HFFc6 (cell line): ENCODE measurements at regions not wholly inside any gene's neighbourhood (a gene's known extent, or its start where the extent isn't known, plus 50 kb on each side); places are given as distances from the start of the nearest gene placed in this dataset.

Experiments used
- DNase-seq: peaks from one replicate; pipeline ENCODE4 v3.0.0-alpha.2; 2018
- H3K27ac Mint-ChIP-seq: 2 replicates; pipeline ENCODE4 v1.8.0; 2020; ENCODE audit warnings: mild to moderate bottlenecking, mixed read lengths
- H3K27me3 Mint-ChIP-seq: 2 replicates; pipeline ENCODE4 v1.8.0; 2021; ENCODE audit warnings: mild to moderate bottlenecking, moderate library complexity, mixed read lengths; ENCODE audit not compliant: insufficient read depth
- H3K36me3 Mint-ChIP-seq: 2 replicates; pipeline ENCODE4 v1.8.0; 2021; ENCODE audit warnings: low read depth, mixed read lengths
- H3K4me1 Mint-ChIP-seq: 2 replicates; pipeline ENCODE4 v1.8.0; 2020; ENCODE audit warnings: low read depth, mixed read lengths
- H3K4me3 Mint-ChIP-seq: 2 replicates; pipeline ENCODE4 v1.8.0; 2020; ENCODE audit warnings: mild to moderate bottlenecking, moderate library complexity, mixed read lengths
- H3K9me3 Mint-ChIP-seq: 2 replicates; pipeline ENCODE4 v1.8.0; 2020; ENCODE audit warnings: mild to moderate bottlenecking, mixed read lengths
- CTCF ChIP-seq: fragments of 200-600 bp; sonication (generic); IDR thresholded peaks from 2 replicates; pipeline ENCODE4 v1.5.0; 2021; ENCODE audit warnings: antibody characterized with exemption, mild to moderate bottlenecking

GRCh38 chr17:77396610-77397009, 255.8 kb downstream of the SEC14L1 start:
- no peak for DNase-seq
- H3K36me3 Mint-ChIP-seq: peaks cover 14% of the 10 kb centered on the region; the same call in 1 of the 2 replicates

DNA sequence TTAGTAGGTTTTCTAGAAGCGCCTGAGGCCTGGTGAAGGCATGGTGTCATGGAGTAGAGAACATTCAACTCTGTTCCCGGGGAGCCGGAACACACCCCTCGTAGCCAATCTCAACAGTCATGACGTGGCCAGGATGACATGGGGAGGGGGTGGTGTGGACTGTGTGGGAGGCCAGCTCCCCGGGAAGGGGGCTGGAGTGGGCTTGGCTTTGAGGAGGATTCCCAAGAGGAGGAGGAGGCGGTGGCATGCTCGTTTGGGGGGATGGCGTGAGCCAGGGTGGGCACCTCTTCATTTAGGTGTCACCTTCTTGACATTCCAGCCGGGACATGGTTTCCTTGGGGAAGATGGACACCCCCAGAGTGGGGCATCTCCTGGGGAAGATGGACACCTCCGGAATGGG, 257.5 kb downstream of the SEC14L1 start:
- no peak for TF ChIP-seq CTCF
- DNase-seq: no peak
- Mint-ChIP-seq H3K4me1 (peaks cover 61% of the 10 kb centered on the region), H3K9me3 (no peaks in the 10 kb centered on the region), H3K4me3 (no peak overlapping the region), H3K27ac (no peak overlapping the region), H3K36me3 (peaks cover 26% of the 10 kb centered on the region), H3K27me3 (peaks cover 13% of the 10 kb centered on the region)

More at GRCh38 chr17:77396610-77397009, 255.8 kb downstream of the SEC14L1 start:
- Mint-ChIP-seq H3K27ac (peak overlapping the region; percentile 46; the same call in 1 of the 2 replicates), H3K4me3 (no peak overlapping the region), H3K4me1 (peaks cover 71% of the 10 kb centered on the region), H3K27me3 (peaks cover 12% of the 10 kb centered on the region), H3K9me3 (no peaks in the 10 kb centered on the region)
- no peak for TF ChIP-seq CTCF

- no peak for TF ChIP-seq CTCF
- Mint-ChIP-seq H3K4me1 (peaks cover 65% of the 10 kb centered on the region), H3K4me3 (no peak overlapping the region), H3K9me3 (no peaks in the 10 kb centered on the region), H3K27ac (no peak overlapping the region; the same call in 1 of the 2 replicates), H3K36me3 (peaks cover 32% of the 10 kb centered on the region), H3K27me3 (peaks cover 17% of the 10 kb centered on the region)
- DNase-seq: no peak
Measured at GRCh38 chr17:77399319-77399957, 258.7 kb downstream of the SEC14L1 start.

DNA sequence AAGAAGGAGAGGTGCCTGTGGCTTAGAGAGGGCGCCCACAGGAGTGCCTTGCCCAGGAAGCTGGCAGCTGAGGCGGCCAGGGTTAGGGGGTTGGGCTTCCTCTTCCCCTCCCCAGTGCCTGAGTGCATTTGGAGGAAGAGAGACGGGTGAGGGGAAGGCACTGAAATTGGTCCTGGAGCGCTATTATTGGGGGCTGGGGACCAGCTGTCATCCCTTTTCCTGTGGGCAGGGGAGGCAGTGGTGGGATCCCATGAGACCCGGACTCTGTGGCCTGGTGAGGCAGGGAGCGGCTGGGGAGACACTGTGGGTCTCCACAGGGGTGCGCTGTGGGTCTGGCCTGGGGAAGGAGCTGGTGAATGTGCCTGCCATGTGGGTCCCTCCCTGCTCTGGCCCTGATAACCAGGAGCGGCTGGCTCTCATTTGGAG, 259.7 kb downstream of the SEC14L1 start:
- H3K27ac Mint-ChIP-seq: peak overlapping the region; percentile 65; the same call in 1 of the 2 replicates
- TF ChIP-seq CTCF: peak; percentile 63
- peaks cover 17% of the 10 kb centered on the region for H3K27me3 Mint-ChIP-seq
- no peak for DNase-seq
- peaks cover 70% of the 10 kb centered on the region for H3K4me1 Mint-ChIP-seq
- peaks cover 38% of the 10 kb centered on the region for H3K36me3 Mint-ChIP-seq
- H3K9me3 Mint-ChIP-seq: no peaks in the 10 kb centered on the region
- no peak overlapping the region for H3K4me3 Mint-ChIP-seq

DNA sequence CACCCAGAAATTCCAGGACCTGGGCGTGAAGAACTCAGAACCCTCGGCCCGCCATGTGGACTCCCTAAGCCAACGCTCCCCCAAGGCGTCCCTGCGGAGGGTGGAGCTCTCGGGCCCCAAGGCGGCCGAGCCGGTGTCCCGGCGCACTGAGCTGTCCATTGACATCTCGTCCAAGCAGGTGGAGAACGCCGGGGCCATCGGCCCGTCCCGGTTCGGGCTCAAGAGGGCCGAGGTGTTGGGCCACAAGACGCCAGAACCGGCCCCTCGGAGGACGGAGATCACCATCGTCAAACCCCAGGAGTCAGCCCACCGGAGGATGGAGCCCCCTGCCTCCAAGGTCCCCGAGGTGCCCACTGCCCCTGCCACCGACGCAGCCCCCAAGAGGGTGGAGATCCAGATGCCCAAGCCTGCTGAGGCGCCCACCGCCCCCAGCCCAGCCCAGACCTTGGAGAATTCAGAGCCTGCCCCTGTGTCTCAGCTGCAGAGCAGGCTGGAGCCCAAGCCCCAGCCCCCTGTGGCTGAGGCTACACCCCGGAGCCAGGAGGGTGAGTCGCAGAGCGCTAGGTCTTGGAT, 261.5 kb downstream of the SEC14L1 start:
- peaks cover 17% of the 10 kb centered on the region for H3K27me3 Mint-ChIP-seq
- TF ChIP-seq CTCF: no peak
- no peak overlapping the region for H3K4me3 Mint-ChIP-seq
- peak overlapping the region; percentile 51 for H3K27ac Mint-ChIP-seq
- DNase-seq: no peak
- H3K9me3 Mint-ChIP-seq: no peaks in the 10 kb centered on the region
- H3K4me1 Mint-ChIP-seq: peaks cover 70% of the 10 kb centered on the region
- H3K36me3 Mint-ChIP-seq: peaks cover 37% of the 10 kb centered on the region
